ENCODE measurements at regions not wholly inside any gene's neighbourhood (a gene's known extent, or its start where the extent isn't known, plus 50 kb on each side); places are given as distances from the start of the nearest gene placed in this dataset.

GRCh38 chr9:88691091-88691490 lies 156.1 kb downstream of the NXNL2 start:
- no peak for ATAC-seq (ENCODE audit: insufficient number of reproducible peaks, low FRiP score, low read depth)
- no peaks in the 10 kb centered on the region for H3K9me3 ChIP-seq
- TF ChIP-seq CTCF (IDR thresholded peaks at IDR 0.05) = no peak

DNA sequence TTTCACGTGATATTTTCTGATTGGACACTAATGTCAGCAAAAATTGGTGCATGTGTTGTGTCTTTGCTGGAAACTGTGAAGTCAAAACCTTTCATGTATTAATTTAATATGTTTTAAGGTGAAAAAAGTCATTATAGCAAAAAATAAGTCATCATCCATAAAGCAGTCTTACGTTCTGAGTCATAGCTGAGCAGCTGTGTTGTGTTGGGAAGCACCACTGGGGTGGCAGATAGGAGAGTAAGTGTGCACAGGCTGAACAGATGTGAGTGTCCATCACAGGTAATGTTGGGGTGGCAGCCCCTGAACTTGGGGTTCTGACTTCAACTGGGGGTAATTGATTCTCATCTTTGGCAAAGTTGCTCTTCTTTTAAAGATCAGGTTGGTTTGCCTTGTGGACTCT lies 156.8 kb downstream of the NXNL2 start:
- no peak for DNase-seq (ENCODE audit: low spot score)
- no peak overlapping the region for H3K4me3 ChIP-seq
- no peak for TF ChIP-seq CTCF (IDR thresholded peaks at IDR 0.05)
- H3K4me1 ChIP-seq (ENCODE audit: control insufficient read depth in 1 of 2, low read depth in 2 of 2) = peaks cover 2 to 13% of the 10 kb centered on the region in 2 donors
- H3K36me3 ChIP-seq = no peaks in the 10 kb centered on the region
- H3K9me3 ChIP-seq = no peaks in the 10 kb centered on the region
- no peak for ATAC-seq (ENCODE audit: insufficient number of reproducible peaks, low FRiP score, low read depth)
- no peak overlapping the region for H3K27ac ChIP-seq
- no peaks in the 10 kb centered on the region for H3K27me3 ChIP-seq (replicated peaks; ENCODE audit: insufficient read depth)

More at GRCh38 chr9:88691091-88691490, 156.1 kb downstream of the NXNL2 start:
- Histone ChIP-seq H3K36me3 (no peaks in the 10 kb centered on the region), H3K27ac (no peak overlapping the region), H3K4me3 (no peak overlapping the region), H3K27me3 (replicated peaks; ENCODE audit: insufficient read depth) (no peaks in the 10 kb centered on the region), H3K4me1 (ENCODE audit: control insufficient read depth in 1 of 2, low read depth in 2 of 2) (peaks cover 2 to 13% of the 10 kb centered on the region in 2 donors)
- DNase-seq (ENCODE audit: low spot score) = no peak

GRCh38 chr9:88692827-88693226 lies 157.8 kb downstream of the NXNL2 start:
- Histone ChIP-seq H3K4me3 (no peak overlapping the region), H3K36me3 (no peaks in the 10 kb centered on the region), H3K27me3 (replicated peaks; ENCODE audit: insufficient read depth) (no peaks in the 10 kb centered on the region), H3K27ac (no peak overlapping the region), H3K4me1 (ENCODE audit: control insufficient read depth in 1 of 2, low read depth in 2 of 2) (peaks cover 2 to 13% of the 10 kb centered on the region in 2 donors), H3K9me3 (no peaks in the 10 kb centered on the region)
- no peak for ATAC-seq (ENCODE audit: insufficient number of reproducible peaks, low FRiP score, low read depth)
- no peak for TF ChIP-seq CTCF (IDR thresholded peaks at IDR 0.05)
- no peak for DNase-seq (ENCODE audit: low spot score)

DNA sequence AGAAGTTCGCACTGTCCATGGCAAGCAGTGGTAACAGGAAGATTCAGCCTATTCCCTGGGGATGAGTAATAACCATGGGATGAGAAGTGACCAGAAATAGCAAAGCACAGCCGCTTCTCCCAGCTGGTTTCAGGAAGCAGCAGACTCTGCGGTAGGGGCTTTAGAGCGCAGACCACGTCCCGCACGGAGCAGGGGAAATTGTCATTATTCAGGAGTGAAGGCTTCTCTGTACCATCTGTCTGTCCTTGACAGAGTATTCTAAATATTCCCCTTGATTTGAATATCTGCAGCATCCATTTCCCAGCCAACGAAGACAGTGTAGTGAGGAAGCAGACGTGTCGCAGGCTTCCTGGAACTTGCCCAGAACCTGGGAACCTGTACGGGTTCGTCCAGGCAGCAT lies 159.6 kb downstream of the NXNL2 start:
- Histone ChIP-seq H3K4me1 (ENCODE audit: control insufficient read depth in 1 of 2, low read depth in 2 of 2) (peaks cover 2 to 13% of the 10 kb centered on the region in 2 donors), H3K27me3 (replicated peaks; ENCODE audit: insufficient read depth) (no peaks in the 10 kb centered on the region), H3K4me3 (no peak overlapping the region), H3K27ac (no peak overlapping the region), H3K36me3 (no peaks in the 10 kb centered on the region), H3K9me3 (no peaks in the 10 kb centered on the region)
- ATAC-seq (ENCODE audit: insufficient number of reproducible peaks, low FRiP score, low read depth) (no peak), DNase-seq (ENCODE audit: low spot score) (no peak)
- no peak for TF ChIP-seq CTCF (IDR thresholded peaks at IDR 0.05)

GRCh38 chr9:88696501-88696900 lies 161.5 kb downstream of the NXNL2 start:
- no peak for TF ChIP-seq CTCF (IDR thresholded peaks at IDR 0.05)
- ATAC-seq (ENCODE audit: insufficient number of reproducible peaks, low FRiP score, low read depth) (no peak), DNase-seq (ENCODE audit: low spot score) (no peak)
- Histone ChIP-seq H3K27ac (no peak overlapping the region), H3K36me3 (no peaks in the 10 kb centered on the region), H3K27me3 (replicated peaks; ENCODE audit: insufficient read depth) (no peaks in the 10 kb centered on the region), H3K4me1 (ENCODE audit: control insufficient read depth in 1 of 2, low read depth in 2 of 2) (peaks cover 0 to 9% of the 10 kb centered on the region in 2 donors), H3K9me3 (no peaks in the 10 kb centered on the region), H3K4me3 (no peak overlapping the region)

Measured in thoracic aorta (tissue), 2 donors.